ENCODE measurements at regions not wholly inside any gene's neighbourhood (a gene's known extent, or its start where the extent isn't known, plus 50 kb on each side); places are given as distances from the start of the nearest gene placed in this dataset.
"Not testable (repeated sequence)": the region's sequence is repeated elsewhere in the genome, so short reads cannot be mapped to it uniquely, and the experiment has no call there.

DNA sequence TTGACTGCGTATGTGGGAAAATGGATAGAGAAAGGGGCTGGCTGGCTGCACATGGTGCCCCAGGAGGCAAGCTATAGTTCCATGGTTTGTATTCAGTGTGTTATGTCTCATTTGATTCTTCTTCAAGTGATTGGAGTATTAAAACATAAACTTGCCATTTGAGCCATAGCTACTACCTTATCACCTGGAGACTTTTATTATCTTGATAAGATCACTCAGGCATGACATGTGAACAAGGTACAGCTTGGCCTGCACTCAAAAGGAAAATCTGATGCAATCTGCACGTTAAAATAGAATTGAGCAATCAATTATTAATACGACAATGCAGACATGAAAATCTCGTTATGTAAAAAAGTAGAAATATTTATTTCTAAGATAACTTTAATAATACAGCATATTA lies 116.9 kb downstream of the RND3 start:
- no peak for ATAC-seq

GRCh38 chr2:150369862-150370261 lies 117.6 kb downstream of the RND3 start:
- no peak for ATAC-seq

DNA sequence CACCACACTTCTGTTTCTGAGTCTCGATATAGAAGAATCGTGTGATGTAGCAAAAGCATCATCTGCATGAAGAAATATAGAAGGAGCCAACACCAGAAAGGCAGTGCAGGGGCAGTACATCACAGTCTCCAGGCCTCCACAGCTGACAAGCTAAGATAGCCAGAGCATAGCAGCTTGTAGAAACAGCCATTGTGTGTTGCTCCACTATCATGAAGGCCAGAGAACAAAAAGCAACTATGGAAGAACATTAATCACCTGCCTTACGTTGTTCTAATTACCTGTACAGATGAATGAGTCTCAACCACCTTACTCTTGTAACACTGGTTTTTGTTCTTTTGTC lies 129.0 kb downstream of the RND3 start:
- ATAC-seq = peak; percentile 78

DNA sequence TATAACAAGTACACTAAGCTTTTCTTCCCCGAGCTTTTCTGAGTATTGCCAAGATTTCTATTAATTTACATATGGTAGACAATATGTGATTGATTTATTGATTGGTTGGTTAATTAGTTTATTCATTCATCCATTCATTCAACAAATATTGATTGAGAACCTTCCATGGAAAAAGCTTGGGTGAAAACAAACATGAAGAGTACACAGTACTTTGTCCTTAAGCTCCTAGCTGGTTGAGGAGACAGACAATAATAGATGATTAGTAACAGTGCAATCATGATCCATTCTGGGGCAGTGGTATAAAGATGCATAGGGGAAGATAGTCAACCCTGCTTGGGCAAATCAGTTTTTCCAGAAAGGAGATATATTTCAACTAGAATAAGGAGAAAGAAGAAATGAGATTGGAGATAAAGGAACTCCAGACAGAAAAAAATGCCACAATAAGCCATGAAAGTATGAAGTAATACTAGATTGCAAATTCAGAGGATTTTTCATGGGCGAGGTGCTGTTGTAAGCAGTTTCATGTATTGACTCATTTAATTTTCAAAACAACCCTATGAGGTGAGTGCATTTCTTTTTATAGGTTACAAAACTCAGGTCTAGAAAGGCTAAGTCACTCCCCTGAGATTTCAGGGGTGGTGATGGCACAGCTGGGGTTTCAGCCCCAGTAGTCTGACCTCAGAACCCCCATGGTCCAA lies 129.5 kb downstream of the RND3 start:
- ATAC-seq = peak; percentile 86

DNA sequence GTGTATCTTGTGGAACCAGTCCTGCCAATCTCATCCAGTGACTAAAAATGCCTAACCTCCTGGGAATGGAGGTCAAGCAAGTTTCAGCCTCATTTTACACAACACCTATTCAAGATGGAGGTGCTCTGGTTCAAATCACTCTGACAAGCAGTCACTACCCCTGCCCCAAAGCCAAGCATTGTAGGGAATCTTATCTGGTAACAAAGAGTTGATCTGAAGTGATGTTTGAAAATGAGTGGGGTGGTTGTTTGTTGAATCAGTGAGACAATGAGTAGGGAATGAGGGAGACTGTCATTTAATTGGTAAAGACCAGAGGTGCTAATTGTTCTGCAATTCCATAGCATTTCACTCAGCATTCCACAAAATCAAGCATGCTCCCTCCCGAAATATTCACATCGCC lies 132.0 kb downstream of the RND3 start:
- no peak for ATAC-seq

- no peak for ATAC-seq
Measured at GRCh38 chr2:150353376-150353775, 134.1 kb downstream of the RND3 start.

- ATAC-seq = peak; percentile 72
Measured at GRCh38 chr2:150351922-150352321, 135.5 kb downstream of the RND3 start.

DNA sequence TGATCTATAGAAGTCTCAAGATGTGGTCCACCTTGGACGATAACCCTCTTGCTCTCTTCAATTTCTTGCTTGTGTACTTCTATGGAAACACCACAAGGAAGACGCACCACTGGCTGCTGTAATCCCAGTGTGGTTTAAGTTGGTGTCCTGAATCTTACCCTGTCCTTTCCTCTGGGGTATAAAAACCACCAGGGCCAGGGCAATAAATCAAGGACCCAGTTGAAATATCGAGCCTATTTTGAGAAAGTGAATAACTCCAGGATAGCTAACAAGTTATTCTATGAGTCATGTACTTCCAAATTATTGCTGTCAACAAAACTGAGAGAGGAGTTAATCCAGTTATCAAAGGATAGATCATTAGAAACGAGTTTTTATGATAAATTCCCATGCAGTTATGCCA lies 137.0 kb downstream of the RND3 start:
- no peak for ATAC-seq

- ATAC-seq = no peak
Measured at GRCh38 chr2:150346806-150347205, 140.7 kb downstream of the RND3 start.

DNA sequence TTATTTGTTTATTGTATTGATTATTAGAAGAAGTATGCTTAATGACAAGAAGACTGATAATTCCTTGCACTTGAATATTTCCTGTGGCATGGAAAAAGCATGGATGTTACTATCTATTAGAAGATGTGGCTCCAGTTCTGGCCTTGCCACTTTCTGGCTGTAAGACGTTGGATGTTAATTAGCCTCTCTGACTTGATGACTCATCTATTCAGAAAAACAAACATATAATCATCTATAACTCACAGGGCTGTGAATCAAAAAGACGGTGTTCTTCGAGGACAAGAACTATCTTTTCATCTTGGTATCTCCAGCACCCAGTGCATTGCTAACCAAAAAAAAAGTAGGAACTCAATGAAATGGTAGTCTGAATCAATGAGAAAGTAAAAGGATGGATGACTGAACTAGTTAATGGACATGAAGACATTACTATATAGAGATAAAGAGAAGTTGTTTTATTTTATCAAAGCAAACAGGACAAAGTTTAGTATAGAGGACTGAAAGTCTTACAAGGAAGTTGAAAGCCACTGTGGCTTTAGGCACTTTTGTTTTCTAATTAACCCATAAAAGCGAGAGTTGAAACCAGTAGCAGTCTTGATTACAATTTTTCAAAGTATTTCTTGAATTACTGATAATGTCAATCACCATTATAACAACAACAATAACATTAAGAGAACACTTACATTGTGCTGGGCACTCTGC lies 145.3 kb downstream of the RND3 start:
- ATAC-seq = no peak

DNA sequence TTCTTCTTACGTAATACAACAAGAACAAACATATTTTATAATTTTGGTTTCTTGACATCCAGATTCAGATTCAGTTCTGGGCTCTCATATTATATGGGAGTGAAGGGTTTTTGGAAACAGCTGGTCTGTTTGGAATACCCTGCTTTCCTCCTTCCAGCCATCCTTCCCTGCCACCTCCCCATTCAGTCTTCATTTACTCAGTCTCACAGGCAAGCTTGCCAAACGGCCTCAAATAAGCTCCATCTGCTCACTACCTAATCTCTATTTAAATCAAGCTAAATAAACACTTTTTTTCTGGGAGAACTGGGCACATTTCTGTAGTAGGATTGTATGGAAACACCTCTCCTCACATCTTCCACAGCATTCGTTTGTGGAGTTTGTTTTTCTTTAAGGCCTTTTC lies 147.5 kb downstream of the RND3 start:
- ATAC-seq = no peak

DNA sequence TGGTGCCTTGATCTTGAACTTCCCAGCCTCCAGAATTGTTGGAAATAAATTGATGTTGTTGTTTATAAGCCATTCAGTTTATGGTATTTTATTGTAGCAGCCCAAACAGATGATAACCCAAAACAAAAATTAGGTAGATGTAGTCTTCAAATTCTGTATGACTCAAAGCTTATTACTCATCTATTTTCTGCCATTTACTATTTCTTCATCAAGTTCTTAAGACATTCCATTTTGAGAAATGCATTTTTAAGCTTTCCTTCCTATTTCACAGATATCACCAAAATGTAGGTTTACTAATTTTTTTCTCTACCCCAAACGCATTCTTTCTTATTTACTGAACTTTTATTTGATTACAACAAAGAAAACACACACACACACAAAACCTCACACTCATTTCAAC lies 148.2 kb downstream of the RND3 start:
- ATAC-seq = no peak

- no peak for ATAC-seq
Measured at GRCh38 chr2:150335596-150335995, 151.9 kb downstream of the RND3 start.

GRCh38 chr2:150332383-150332782 lies 155.1 kb downstream of the RND3 start:
- ATAC-seq = no peak

DNA sequence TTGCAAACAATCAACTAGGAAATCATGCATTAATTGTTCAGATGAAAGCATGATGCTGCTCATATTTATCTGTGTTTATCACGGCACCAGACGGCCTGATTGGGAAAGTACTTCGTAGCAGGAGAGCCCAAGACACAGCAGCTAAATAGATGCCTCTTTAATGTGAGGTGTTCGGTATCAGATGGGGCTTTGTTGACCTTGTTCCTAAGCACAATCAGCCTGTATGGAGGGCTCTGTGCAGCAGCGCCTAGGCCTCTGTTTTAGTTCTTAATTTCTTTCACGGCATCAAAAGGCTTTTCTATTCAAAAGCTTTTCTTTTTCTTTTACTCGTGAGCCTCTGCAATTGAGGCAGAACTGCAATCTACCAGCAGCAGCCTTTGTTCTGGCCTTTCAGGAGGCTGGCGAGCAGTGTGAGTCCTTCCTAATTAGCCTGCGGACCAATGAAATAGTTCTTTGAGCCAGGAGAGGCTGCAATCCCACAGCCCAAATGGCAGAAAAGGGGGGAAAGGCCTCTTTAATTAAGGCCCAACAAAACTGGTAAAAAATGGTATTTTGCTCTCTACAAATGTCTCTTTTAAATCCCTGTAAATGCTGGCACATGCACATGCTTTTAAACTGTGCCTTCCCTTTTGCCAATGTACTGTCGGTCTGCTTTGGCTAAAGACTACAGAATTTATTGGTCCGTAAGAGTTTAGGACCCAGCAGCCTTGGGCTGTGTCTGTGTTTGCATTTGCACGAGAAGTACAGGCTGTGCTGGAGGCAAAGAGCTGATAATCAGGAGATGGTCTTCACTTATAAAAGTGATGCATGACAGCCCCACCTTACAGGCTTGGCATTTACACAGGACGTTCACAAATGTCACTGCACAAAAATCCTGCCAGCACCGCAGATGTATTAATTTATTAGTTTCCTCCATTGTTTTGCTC lies 159.6 kb downstream of the RND3 start:
- ATAC-seq = no peak

DNA sequence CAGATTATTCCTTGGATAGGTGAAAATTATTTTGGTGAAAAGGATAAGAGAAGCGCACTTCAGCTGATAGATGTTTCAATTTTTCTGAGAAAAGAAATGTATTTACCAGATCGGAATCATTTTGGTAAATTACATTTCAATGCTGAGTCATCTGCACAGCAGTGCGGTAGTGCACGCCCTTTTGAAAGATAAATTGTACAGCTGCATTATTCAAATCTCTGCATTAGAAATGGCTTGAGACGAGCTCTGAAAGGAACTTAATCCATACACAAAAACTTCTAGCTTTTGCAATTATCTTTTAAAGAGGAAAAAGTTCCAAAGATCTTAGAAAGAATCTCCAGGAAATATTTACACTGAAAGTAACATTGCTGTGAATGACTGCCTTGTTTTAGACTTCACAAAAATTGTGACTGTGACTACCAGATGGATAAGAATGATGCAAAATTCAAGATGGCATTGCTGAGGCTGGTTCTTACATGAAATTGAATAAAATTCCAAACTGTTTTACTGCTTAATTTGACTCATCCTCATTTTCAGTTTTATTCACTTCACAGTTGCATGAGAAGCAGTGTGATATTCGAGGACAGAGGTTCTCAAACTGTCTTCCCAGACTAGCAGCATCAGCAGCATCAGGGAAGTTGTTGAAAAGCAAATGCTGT lies 161.7 kb downstream of the RND3 start:
- no peak for ATAC-seq

DNA sequence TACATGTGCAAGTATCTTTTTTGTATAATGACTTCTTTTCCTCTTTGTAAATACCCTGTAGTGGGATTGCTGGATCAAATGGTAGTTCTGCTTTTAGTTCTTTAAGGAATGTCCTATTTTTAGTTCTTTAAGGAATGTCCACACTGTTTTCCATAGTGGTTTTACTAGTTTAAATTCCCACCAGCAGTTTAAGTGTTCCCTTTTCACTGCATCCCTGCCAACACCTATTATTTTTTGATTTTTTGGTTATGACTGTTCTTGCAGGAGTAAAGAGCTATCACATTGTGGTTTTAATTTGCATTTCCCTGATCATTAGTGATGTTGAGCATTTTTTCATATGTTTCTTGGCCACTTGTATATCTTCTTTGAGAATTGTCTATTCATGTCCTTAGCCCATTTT lies 164.4 kb downstream of the RND3 start:
- ATAC-seq = not testable (repeated sequence)

- ATAC-seq = no peak
Measured at GRCh38 chr2:150320608-150321007, 166.9 kb downstream of the RND3 start.

DNA sequence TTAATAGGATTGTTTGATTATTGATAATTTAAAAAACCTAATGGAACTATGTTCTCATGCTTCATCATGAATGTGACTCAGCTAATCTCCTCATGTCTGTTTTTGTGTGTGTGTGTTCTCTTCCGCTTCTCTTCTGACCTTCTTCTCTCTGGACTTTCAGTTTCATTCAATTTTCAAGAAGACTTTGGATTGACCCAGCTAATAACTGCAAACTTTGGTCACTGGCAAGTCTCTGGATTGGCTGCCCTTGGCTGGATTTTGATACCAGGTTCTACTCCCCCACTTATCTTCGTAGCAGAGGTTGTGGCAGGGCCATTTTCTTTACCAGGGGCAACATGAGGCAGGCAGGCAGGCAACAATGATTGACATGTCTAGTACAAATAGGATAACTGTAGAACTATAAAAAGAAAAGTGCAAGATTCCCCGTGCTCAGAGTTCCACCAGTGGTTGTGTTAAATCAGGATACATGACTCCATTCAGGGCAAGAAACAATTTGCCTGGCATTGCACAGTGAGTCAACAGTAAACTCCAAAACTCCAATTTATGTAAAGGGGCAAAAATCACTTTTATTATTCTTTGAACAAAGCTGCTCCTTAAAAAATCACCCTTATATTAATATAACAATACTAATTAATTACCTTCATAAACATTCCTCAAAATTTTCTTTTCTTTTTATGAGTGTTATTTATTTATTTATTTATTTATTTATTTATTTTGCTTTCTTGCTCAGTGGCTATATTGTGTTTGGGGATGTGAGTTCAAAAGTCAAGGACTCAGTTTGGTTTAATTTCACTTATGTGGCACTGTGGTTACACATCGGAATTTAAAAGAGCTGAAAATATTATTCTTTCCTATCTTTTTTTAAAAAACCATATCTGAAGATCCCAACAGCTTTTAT lies 167.6 kb downstream of the RND3 start:
- no peak for ATAC-seq

DNA sequence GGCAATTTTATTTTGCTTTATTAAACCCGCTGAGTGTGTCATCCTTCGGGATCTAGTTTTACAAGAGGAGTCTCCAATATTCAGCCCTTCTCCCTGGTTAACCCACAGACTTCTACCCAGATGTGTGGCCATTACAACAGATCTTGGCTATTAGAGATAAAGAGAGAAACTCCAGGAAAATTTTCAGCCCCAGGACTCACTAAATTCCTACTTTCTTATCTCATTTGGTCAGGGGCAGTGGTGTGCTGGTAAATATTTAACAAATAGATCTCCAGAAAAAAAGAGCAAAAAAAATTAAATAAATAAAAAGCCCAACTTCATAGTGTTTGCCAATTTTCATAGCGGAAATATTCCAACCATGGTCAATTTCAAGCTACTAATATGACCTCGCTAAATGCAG lies 168.4 kb downstream of the RND3 start:
- no peak for ATAC-seq

DNA sequence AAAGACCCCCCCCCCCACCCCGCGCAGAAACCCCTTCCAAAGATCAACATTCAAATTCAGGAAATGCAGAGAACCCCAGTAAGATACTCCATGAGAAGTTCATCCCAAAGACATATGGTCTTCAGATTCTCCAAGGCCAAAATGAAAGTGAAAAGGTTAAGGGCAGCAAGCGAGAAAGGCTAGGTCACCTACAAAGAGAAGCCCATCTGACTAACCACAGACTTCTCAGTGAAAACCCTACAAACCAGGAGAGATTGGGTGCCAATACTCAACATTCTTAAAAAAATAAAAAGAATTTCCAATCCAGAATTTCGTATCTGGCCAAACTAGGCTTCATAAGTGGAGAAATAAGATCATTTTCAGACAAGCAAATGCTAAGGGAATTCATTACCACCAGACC lies 175.2 kb downstream of the RND3 start:
- no peak for ATAC-seq
